ENCODE measurements at regions not wholly inside any gene's neighbourhood (a gene's known extent, or its start where the extent isn't known, plus 50 kb on each side); places are given as distances from the start of the nearest gene placed in this dataset.

DNA sequence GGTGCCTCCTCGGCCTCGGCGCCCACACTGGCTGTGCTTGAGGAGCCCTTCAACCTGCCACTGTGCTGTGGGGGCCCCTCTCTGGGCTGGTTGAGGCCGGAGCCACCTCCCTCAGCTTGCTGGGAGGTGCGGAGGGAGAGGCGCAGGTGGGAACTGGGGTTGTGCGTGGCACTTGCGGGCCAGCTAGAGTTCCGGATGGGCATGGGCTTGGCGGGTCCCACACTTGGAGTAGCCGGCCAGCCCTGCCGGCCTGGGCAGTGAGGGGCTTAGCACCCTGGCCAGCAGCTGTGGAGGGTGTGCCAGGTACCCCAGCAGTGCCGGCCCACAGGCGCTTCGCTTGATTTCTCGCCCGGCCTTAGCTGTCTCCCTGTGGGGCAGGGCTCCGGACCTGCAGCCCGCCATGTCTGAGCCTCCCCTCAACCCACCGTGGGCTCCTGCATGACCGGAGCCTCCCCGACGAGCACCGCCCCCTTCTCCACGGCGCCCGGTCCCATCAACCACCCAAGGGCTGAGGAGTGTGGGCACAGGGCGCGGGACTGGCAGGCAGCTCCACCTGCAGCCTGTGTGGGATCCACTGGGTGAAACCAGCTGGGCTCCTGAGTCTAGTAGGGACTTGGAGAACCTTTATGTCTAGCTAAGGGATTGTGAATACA lies 723.8 kb downstream of the DIAPH3 start:
- no peak for TF ChIP-seq CTCF (IDR thresholded peaks at IDR 0.05; ENCODE audit: insufficient read depth, low read depth, low read length)
- no peak for TF ChIP-seq EZH2 (IDR thresholded peaks at IDR 0.05; ENCODE audit: insufficient read depth, low read length)
